Neuronal stem cell (in vitro differentiated cells): ENCODE measurements at regions not wholly inside any gene's neighbourhood (a gene's known extent, or its start where the extent isn't known, plus 50 kb on each side); places are given as distances from the start of the nearest gene placed in this dataset.
"Not testable (repeated sequence)": the region's sequence is repeated elsewhere in the genome, so short reads cannot be mapped to it uniquely, and the experiment has no call there.

Experiments
- DNase-seq: peaks from one replicate; pipeline ENCODE4 v3.0.0-alpha.2; 2013; ENCODE audit warnings: low spot score
- H2AFZ ChIP-seq: one replicate; pipeline ENCODE4 v1.6.1; 2013; ENCODE audit warnings: mild to moderate bottlenecking, low read length, inconsistent platforms
- H2AK5ac ChIP-seq: 2 replicates; pipeline ENCODE4 v1.6.1; 2013; ENCODE audit warnings: low read depth, mild to moderate bottlenecking, inconsistent platforms, low read length, moderate library complexity, mixed read lengths
- H2BK120ac ChIP-seq: 2 replicates; pipeline ENCODE4 v1.6.1; 2013; ENCODE audit warnings: low read depth, mild to moderate bottlenecking, inconsistent platforms, low read length, moderate library complexity, mixed read lengths
- H2BK12ac ChIP-seq: one replicate; pipeline ENCODE4 v1.6.1; 2013; ENCODE audit warnings: low read length, inconsistent platforms
- H2BK15ac ChIP-seq: 2 replicates; pipeline ENCODE4 v1.6.1; 2013; ENCODE audit warnings: mild to moderate bottlenecking, low read length, inconsistent platforms, mixed read lengths
- H2BK5ac ChIP-seq: one replicate; pipeline ENCODE4 v1.6.1; 2013; ENCODE audit warnings: inconsistent platforms, mild to moderate bottlenecking, low read length, moderate library complexity
- H3K14ac ChIP-seq: one replicate; pipeline ENCODE4 v1.6.1; 2013; ENCODE audit warnings: low read length, inconsistent platforms
- H3K18ac ChIP-seq: 2 replicates; pipeline ENCODE4 v1.6.1; 2013; ENCODE audit warnings: low read length, inconsistent platforms
- H3K23ac ChIP-seq: 2 replicates; pipeline ENCODE4 v1.6.1; 2013; ENCODE audit warnings: low read depth, mild to moderate bottlenecking, mixed read lengths, low read length, inconsistent platforms; ENCODE audit not compliant: poor library complexity
- H3K27ac ChIP-seq: replicated peaks from 3 replicates; pipeline ENCODE4 v1.5.1; 2013; ENCODE audit warnings: low read length, inconsistent platforms
- H3K27me3 ChIP-seq, 3 experiments: 2 replicates each; pipeline ENCODE4 v1.6.1; 2013; ENCODE audit warnings: low read length in 3 of 3, mild to moderate bottlenecking in 2 of 3, inconsistent platforms in 1 of 3, low read depth in 1 of 3, mixed read lengths in 1 of 3, moderate library complexity in 1 of 3; ENCODE audit not compliant: control insufficient read depth in 3 of 3, insufficient read depth in 3 of 3
- H3K36me3 ChIP-seq, 2 donors: replicated peaks in 1 of 2; 2 replicates each; pipeline ENCODE4 v1.6.1; 2013; ENCODE audit warnings: low read length in 2 of 2; ENCODE audit not compliant: control insufficient read depth in 2 of 2, insufficient read depth in 2 of 2
- H3K4ac ChIP-seq: 2 replicates; pipeline ENCODE4 v1.6.1; 2013; ENCODE audit warnings: inconsistent platforms, mild to moderate bottlenecking, low read length, moderate library complexity
- H3K4me1 ChIP-seq, 2 donors: 1 replicate in 1 of 2; 2 replicates in 1 of 2; pipeline ENCODE4 v1.6.1; 2013; ENCODE audit warnings: low read length in 2 of 2, low read depth in 1 of 2; ENCODE audit not compliant: control insufficient read depth in 2 of 2, insufficient read depth in 1 of 2
- H3K4me2 ChIP-seq: one replicate; pipeline ENCODE4 v1.6.1; 2013; ENCODE audit warnings: mild to moderate bottlenecking, low read length, inconsistent platforms; ENCODE audit not compliant: insufficient read depth, poor library complexity, severe bottlenecking
- H3K4me3 ChIP-seq, 2 donors: 2 replicates each; pipeline ENCODE4 v1.5.1; 2013; ENCODE audit warnings: low read length in 2 of 2, mild to moderate bottlenecking in 2 of 2, inconsistent platforms in 1 of 2, moderate library complexity in 1 of 2
- H3K79me1 ChIP-seq: one replicate; pipeline ENCODE4 v1.6.1; 2013; ENCODE audit warnings: low read depth, mild to moderate bottlenecking, inconsistent platforms, low read length, moderate library complexity
- H3K9ac ChIP-seq: one replicate; pipeline ENCODE4 v1.6.1; 2013; ENCODE audit warnings: mild to moderate bottlenecking, low read depth, low read length, inconsistent platforms; ENCODE audit not compliant: poor library complexity
- H3K9me3 ChIP-seq, 2 donors: replicated peaks in 1 of 2; 2 replicates each; pipeline versions ENCODE3 to v1.6.1; 2013; ENCODE audit warnings: low read length in 2 of 2, mild to moderate bottlenecking in 2 of 2, inconsistent platforms in 1 of 2, low read depth in 1 of 2, mixed read lengths in 1 of 2, moderate library complexity in 1 of 2; ENCODE audit not compliant: control insufficient read depth in 2 of 2, insufficient read depth in 1 of 2
- H4K8ac ChIP-seq: one replicate; pipeline ENCODE4 v1.6.1; 2013; ENCODE audit warnings: low read depth, mild to moderate bottlenecking, inconsistent platforms, low read length, moderate library complexity
- H4K91ac ChIP-seq: one replicate; pipeline ENCODE4 v1.6.1; 2013; ENCODE audit warnings: low read length, low read depth, mild to moderate bottlenecking, inconsistent platforms; ENCODE audit not compliant: poor library complexity
- WGBS, 2 donors: extraction: QIAGEN DNeasy Blood & Tissue Kit; methylation state at CpG; one replicate each; pipeline ENCODE4 v1.1.7; 2013; ENCODE audit warnings: missing lambda C conversion rate in 2 of 2, mixed read lengths in 1 of 2; ENCODE audit not compliant: insufficient read length in 2 of 2, insufficient replicate concordance in 1 of 2; ENCODE audit errors: extremely low coverage in 2 of 2; 5-methylcytosine and 5-hydroxymethylcytosine counted together

DNA sequence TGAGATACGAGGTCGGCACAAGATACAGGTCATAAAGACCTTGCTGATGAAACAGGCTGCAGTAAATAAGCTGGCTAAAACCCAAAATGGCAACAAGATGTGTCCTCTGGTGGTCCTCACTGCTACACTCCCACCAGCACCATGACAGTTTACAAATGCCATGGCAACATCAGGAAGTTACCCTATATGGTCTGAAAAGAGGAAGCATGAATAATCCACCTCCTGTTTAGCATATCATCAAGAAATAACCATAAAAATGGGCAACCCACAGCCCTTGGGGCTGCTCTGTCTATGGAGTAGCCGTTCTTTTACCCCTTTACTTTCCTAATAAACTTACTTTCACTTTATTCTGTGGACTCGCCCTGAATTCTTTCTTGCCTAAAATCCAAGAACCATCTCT lies 102.0 kb upstream of the KLF13 start:
- not testable (repeated sequence) for H3K79me1 ChIP-seq, H3K4ac ChIP-seq, H3K4me3 ChIP-seq, H2BK120ac ChIP-seq, H3K23ac ChIP-seq, DNase-seq, H3K27ac ChIP-seq, H3K9ac ChIP-seq, H3K9me3 ChIP-seq, H3K27me3 ChIP-seq, H3K18ac ChIP-seq, H2BK12ac ChIP-seq, H2AFZ ChIP-seq, H3K4me2 ChIP-seq, H4K8ac ChIP-seq, H2AK5ac ChIP-seq, H2BK5ac ChIP-seq, H4K91ac ChIP-seq, H3K4me1 ChIP-seq, H2BK15ac ChIP-seq, H3K14ac ChIP-seq, H3K36me3 ChIP-seq
- WGBS, 2 donors: no CpG with 5 or more reads among the region's 4 CpGs

DNA sequence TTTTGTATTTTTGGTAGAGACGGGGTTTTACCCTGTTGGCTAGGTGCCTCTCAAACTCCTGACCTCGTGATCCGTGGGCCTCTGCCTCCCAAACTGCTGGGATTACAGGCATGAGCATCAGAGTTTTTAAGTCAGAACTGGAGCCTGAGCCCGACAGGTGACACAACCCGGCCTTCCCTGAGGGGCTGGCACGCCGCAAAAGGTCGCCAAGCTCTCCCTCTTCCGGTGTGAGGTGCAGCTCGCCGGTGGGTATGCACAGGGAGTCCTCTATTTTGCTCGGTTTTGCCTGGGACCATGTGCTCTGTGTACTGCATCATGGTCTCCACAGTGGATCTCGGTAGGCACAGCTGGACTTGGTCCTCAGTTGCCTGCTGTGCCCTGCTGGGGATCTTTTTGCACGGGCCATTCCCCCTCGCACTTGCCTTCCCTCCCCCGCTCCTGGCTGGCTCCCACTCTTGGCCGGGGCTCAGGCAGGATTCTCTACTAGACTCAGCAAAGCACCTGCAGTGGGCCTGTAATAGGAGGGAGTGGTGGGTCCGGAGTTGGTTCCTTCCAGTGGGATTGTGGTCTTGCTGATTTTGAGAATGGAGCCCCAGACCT lies 101.2 kb upstream of the KLF13 start:
- H2BK5ac ChIP-seq: peak overlapping the region; percentile 53
- DNase-seq: no peak
- no peak overlapping the region for H4K91ac ChIP-seq
- no peak overlapping the region for H3K27ac ChIP-seq
- no peak overlapping the region for H2BK12ac ChIP-seq
- no peak overlapping the region for H4K8ac ChIP-seq
- peaks cover 0 to 5% of the 10 kb centered on the region in 2 donors for H3K4me1 ChIP-seq
- no peaks in the 10 kb centered on the region for H3K36me3 ChIP-seq
- H2BK120ac ChIP-seq: no peak overlapping the region
- peak overlapping the region; percentile 71 for H3K18ac ChIP-seq
- H3K4ac ChIP-seq: no peak overlapping the region
- no CpG with 5 or more reads among the region's 18 CpGs for WGBS, 2 donors
- H3K27me3 ChIP-seq: peaks cover 0 to 6% (median 2%) of the 10 kb centered on the region in 3 experiments
- H2AFZ ChIP-seq: no peak overlapping the region
- H2AK5ac ChIP-seq: peak overlapping the region; percentile 90
- peaks cover 3% of the 10 kb centered on the region for H3K79me1 ChIP-seq
- peak overlapping the region; percentile 58 for H2BK15ac ChIP-seq
- H3K23ac ChIP-seq: no peak overlapping the region
- peaks cover 0 to 3% of the 10 kb centered on the region in 2 donors for H3K9me3 ChIP-seq
- H3K14ac ChIP-seq: no peak overlapping the region
- H3K4me3 ChIP-seq: no peak overlapping the region
- H3K9ac ChIP-seq: no peak overlapping the region
- H3K4me2 ChIP-seq: no peak overlapping the region

GRCh38 chr15:31226021-31226420 lies 100.6 kb upstream of the KLF13 start:
- H3K27me3 ChIP-seq: peaks cover 0 to 6% (median 2%) of the 10 kb centered on the region in 3 experiments
- H4K91ac ChIP-seq: no peak overlapping the region
- H2AFZ ChIP-seq: no peak overlapping the region
- WGBS, 2 donors: no CpG with 5 or more reads among the region's 9 CpGs
- no peak overlapping the region for H3K18ac ChIP-seq
- H3K4me1 ChIP-seq: peaks cover 0 to 5% of the 10 kb centered on the region in 2 donors
- H3K9ac ChIP-seq: no peak overlapping the region
- no peak overlapping the region for H3K23ac ChIP-seq
- no peak overlapping the region for H3K4me2 ChIP-seq
- H3K36me3 ChIP-seq: no peaks in the 10 kb centered on the region
- DNase-seq: no peak
- H2AK5ac ChIP-seq: no peak overlapping the region
- no peak overlapping the region for H3K14ac ChIP-seq
- H3K4ac ChIP-seq: no peak overlapping the region
- peaks cover 3% of the 10 kb centered on the region for H3K79me1 ChIP-seq
- H3K9me3 ChIP-seq: peaks cover 0 to 3% of the 10 kb centered on the region in 2 donors
- H2BK120ac ChIP-seq: no peak overlapping the region
- H2BK15ac ChIP-seq: no peak overlapping the region
- no peak overlapping the region for H3K4me3 ChIP-seq
- H2BK5ac ChIP-seq: peak overlapping the region; percentile 53
- H3K27ac ChIP-seq: no peak overlapping the region
- no peak overlapping the region for H2BK12ac ChIP-seq
- H4K8ac ChIP-seq: no peak overlapping the region

DNA sequence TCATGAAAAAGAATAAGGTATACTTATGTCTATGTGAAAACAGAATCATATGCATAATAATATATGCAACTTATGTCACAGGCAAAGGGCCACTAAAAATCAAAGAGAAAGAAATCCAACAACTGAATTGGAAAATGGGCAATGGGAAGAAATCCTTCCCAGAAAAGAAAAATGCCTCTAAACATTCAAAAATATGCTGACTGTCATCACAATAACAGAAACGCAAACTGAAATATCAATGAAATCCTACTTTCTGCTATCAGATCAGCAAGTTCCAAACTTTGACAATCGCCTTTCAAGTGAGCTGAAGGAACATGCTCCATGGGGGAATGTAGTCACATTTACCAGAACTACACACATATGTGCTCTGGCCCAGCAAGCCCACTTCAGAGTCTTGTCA lies 99.4 kb upstream of the KLF13 start:
- Histone ChIP-seq H3K9me3 (peaks cover 0 to 3% of the 10 kb centered on the region in 2 donors), H3K27me3 (peaks cover 0 to 5% (median 2%) of the 10 kb centered on the region in 3 experiments), H3K4me1 (peaks cover 0 to 5% of the 10 kb centered on the region in 2 donors), H3K4ac (no peak overlapping the region), H2AFZ (no peak overlapping the region), H3K36me3 (no peaks in the 10 kb centered on the region), H3K14ac (no peak overlapping the region), H3K79me1 (peaks cover 3% of the 10 kb centered on the region), H2BK5ac (no peak overlapping the region), H3K9ac (no peak overlapping the region), H2BK12ac (no peak overlapping the region), H3K27ac (no peak overlapping the region), H4K8ac (no peak overlapping the region), H3K18ac (no peak overlapping the region), H2BK120ac (no peak overlapping the region), H3K4me3 (no peak overlapping the region), H4K91ac (no peak overlapping the region), H3K4me2 (no peak overlapping the region), H2AK5ac (no peak overlapping the region), H2BK15ac (no peak overlapping the region), H3K23ac (no peak overlapping the region)
- no peak for DNase-seq
- no CpG with 5 or more reads among the region's 2 CpGs for WGBS, 2 donors
